ENCODE measurements at regions not wholly inside any gene's neighbourhood (a gene's known extent, or its start where the extent isn't known, plus 50 kb on each side); places are given as distances from the start of the nearest gene placed in this dataset.

GRCh38 chr6:105992315-105992961 is 93.7 kb upstream of the PRDM1 start (continued):
- TF ChIP-seq PRDM10 (tag by site-specific recombination; IDR thresholded peaks at IDR 0.05) (no peak; the same call in 1 of the 2 replicates), ZFHX2 (tag by site-specific recombination; conservative IDR thresholded peaks at IDR 0.05) (0 out of 2 replicates have a peak, but pooled peaks have one; percentile 19), ZNF677 (tag by site-specific recombination; IDR thresholded peaks at IDR 0.05) (no peak), ZNF350 (tag by site-specific recombination; IDR thresholded peaks at IDR 0.05) (no peak), EGR2 (tag by site-specific recombination; IDR thresholded peaks at IDR 0.05; ENCODE audit: low read depth) (no peak), PRDM2 (tag by site-specific recombination; IDR thresholded peaks at IDR 0.05; ENCODE audit: borderline replicate concordance) (no peak), ZNF24 (tag by site-specific recombination; IDR thresholded peaks at IDR 0.05) (no peak), ZNF544 (tag by site-specific recombination; IDR thresholded peaks at IDR 0.05) (no peak), MYNN (tag by site-specific recombination; IDR thresholded peaks at IDR 0.05; ENCODE audit: borderline replicate concordance) (no peak), ZNF558 (tag by site-specific recombination; IDR thresholded peaks at IDR 0.05) (no peak), ZNF747 (tag by site-specific recombination; IDR thresholded peaks at IDR 0.05) (no peak), ZSCAN18 (tag by site-specific recombination; IDR thresholded peaks at IDR 0.05) (no peak), ZNF658 (tag by site-specific recombination; IDR thresholded peaks at IDR 0.05) (no peak), ZNF423 (tag by site-specific recombination; IDR thresholded peaks at IDR 0.05) (no peak), ZNF416 (tag by site-specific recombination; IDR thresholded peaks at IDR 0.05) (no peak), ZSCAN4 (tag by site-specific recombination; IDR thresholded peaks at IDR 0.05) (no peak), ZNF23 (tag by site-specific recombination; IDR thresholded peaks at IDR 0.05; ENCODE audit: borderline replicate concordance) (no peak), ZBTB44 (tag by site-specific recombination; IDR thresholded peaks at IDR 0.05) (no peak), BCL11B (tag by site-specific recombination; IDR thresholded peaks at IDR 0.05; ENCODE audit: low read depth) (no peak), ZNF10 (tag by site-specific recombination; IDR thresholded peaks at IDR 0.05) (no peak), ZNF600 (tag by site-specific recombination; IDR thresholded peaks at IDR 0.05) (no peak), ZNF701 (tag by site-specific recombination; IDR thresholded peaks at IDR 0.05) (no peak), ZFP3 (tag by site-specific recombination; IDR thresholded peaks at IDR 0.05; ENCODE audit: low read depth) (no peak), ZNF664 (tag by site-specific recombination; IDR thresholded peaks at IDR 0.05) (no peak), ELK4 (IDR thresholded peaks at IDR 0.05; ENCODE audit: borderline replicate concordance, low read depth, low read length) (no peak)
